ENCODE measurements at regions not wholly inside any gene's neighbourhood (a gene's known extent, or its start where the extent isn't known, plus 50 kb on each side); places are given as distances from the start of the nearest gene placed in this dataset.
"Not testable (repeated sequence)": the region's sequence is repeated elsewhere in the genome, so short reads cannot be mapped to it uniquely, and the experiment has no call there.

DNA sequence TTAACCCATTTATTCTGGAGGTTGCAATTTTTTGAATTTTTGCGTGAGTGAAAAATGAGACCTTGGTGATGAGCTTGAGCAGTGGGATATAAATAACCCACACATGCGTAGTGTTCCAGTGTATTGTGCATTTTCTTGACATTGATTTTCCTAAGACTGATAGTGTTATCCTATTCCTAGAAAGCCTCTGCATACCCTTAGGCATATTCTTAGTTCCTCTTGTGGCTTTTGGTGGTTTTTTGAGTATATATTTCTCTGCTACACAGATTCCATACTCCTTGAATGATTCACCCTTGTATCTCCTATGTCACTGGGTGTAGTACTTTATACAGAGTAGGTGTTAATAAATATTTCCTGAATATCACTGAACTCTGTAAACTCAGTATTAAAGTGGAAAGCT, 363.4 kb upstream of the PDE3A start:
- H3K27me3 ChIP-seq (replicated peaks), result no peaks in the 10 kb centered on the region
- in situ Hi-C loops (cut with HindIII; ENCODE audit: low pct_ligation_motif_present, low sequenced_read_pairs), result no loop called here

DNA sequence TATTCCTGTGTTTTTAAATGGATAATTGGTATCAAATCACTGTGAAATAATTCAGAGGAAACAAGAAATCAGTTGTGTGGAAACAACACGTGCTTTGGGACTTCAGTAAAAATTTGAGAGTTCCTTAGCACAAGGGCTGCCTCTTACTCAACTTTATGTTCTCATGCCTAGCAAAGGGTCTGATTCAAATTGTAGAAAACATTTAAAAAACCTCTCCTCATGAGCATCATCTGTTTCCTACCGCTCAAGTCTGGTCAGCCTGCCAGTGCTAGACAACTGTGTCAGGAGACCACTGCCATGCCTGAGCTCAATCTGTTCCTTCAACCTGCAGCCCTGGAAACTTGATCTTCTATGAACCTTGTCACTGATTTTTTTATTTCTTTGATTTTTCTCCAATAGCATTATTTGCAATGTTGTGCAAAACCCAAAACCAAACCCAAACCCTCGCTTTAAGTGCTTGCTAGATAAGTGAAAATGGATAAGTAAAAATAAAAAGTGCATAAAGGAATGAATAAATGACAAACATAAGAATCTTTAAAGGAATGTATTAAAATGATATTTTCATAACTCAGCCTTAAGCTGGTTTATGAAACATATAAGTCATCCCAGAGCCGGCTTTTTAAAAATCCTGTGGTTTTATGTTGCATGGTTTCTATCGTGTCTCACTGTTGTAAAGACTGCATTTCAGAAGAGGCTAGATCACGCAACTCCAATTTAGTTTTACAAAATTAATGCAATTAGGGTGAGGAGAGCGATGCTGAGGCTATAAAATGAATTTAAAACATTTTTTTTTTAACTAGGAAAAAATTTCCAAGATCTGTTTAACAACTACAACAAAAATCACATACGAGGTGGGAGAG, 361.2 kb upstream of the PDE3A start:
- Histone ChIP-seq H3K27ac (no peak overlapping the region), H3K4me3 (ENCODE audit: low read depth, low read length) (no peak overlapping the region), H3K36me3 (replicated peaks) (no peaks in the 10 kb centered on the region), H3K27me3 (replicated peaks) (no peaks in the 10 kb centered on the region)
- in situ Hi-C loops (cut with HindIII; ENCODE audit: low pct_ligation_motif_present, low sequenced_read_pairs), result no loop called here
- TF ChIP-seq, protein P1, sequence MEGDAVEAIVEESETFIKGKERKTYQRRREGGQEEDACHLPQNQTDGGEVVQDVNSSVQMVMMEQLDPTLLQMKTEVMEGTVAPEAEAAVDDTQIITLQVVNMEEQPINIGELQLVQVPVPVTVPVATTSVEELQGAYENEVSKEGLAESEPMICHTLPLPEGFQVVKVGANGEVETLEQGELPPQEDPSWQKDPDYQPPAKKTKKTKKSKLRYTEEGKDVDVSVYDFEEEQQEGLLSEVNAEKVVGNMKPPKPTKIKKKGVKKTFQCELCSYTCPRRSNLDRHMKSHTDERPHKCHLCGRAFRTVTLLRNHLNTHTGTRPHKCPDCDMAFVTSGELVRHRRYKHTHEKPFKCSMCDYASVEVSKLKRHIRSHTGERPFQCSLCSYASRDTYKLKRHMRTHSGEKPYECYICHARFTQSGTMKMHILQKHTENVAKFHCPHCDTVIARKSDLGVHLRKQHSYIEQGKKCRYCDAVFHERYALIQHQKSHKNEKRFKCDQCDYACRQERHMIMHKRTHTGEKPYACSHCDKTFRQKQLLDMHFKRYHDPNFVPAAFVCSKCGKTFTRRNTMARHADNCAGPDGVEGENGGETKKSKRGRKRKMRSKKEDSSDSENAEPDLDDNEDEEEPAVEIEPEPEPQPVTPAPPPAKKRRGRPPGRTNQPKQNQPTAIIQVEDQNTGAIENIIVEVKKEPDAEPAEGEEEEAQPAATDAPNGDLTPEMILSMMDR (IDR thresholded peaks at IDR 0.05; ENCODE audit: low read depth, low read length, missing control alignments), result no peak
- peak; percentile 34 for DNase-seq

More for the DNA sequence above, 363.4 kb upstream of the PDE3A start:
- Histone ChIP-seq H3K36me3 (replicated peaks) (no peaks in the 10 kb centered on the region), H3K27ac (no peak overlapping the region), H3K4me3 (ENCODE audit: low read depth, low read length) (no peak overlapping the region)
- no peak for DNase-seq
- TF ChIP-seq, protein P1 (IDR thresholded peaks at IDR 0.05; ENCODE audit: low read depth, low read length, missing control alignments), result no peak

DNA sequence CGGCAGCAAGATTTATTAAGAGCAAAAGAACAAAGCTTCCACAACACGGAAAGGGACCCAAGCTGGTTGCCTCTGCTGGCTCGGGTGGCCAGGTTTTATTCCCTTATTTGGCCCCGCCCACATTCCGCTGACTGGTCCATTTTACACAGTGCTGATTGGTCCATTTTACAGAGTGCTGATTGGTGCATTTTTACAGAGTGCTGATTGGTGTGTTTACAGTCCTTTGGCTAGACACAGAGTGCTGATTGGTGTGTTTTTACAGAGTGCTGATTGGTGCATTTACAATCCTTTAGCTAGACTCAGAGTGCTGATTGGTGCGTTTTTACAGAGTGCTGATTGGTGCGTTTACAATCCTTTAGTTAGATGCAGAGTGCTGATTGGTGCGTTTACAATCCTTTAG, 358.4 kb upstream of the PDE3A start:
- H3K4me3 ChIP-seq (ENCODE audit: low read depth, low read length); H3K27ac ChIP-seq; H3K36me3 ChIP-seq (replicated peaks); DNase-seq; H3K27me3 ChIP-seq (replicated peaks); in situ Hi-C loops (cut with HindIII; ENCODE audit: low pct_ligation_motif_present, low sequenced_read_pairs): not testable (repeated sequence)

DNA sequence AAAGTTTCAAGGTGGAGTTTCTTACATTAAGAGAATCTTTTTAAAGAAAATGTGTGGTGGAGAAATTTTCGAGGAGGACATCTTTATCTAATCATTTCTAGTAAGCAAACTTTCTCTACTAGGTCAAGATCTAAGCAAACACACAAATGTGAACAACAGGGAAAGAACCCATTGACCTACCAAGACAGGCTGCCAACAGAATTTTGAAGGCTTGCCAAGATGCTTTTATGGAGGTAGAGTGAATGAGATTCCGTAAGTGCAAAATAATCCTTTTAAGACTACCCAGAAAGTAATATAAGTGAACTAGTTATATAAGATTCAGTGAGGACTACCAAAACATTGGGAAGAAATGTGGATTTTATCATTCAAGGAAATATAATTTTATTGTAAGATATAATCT, 357.1 kb upstream of the PDE3A start:
- Histone ChIP-seq H3K27me3 (replicated peaks) (no peaks in the 10 kb centered on the region), H3K27ac (no peak overlapping the region), H3K4me3 (ENCODE audit: low read depth, low read length) (no peak overlapping the region), H3K36me3 (replicated peaks) (no peaks in the 10 kb centered on the region)
- DNase-seq, result no peak
- TF ChIP-seq, protein P1 (IDR thresholded peaks at IDR 0.05; ENCODE audit: low read depth, low read length, missing control alignments), result no peak
- in situ Hi-C loops (cut with HindIII; ENCODE audit: low pct_ligation_motif_present, low sequenced_read_pairs), result no loop called here

DNA sequence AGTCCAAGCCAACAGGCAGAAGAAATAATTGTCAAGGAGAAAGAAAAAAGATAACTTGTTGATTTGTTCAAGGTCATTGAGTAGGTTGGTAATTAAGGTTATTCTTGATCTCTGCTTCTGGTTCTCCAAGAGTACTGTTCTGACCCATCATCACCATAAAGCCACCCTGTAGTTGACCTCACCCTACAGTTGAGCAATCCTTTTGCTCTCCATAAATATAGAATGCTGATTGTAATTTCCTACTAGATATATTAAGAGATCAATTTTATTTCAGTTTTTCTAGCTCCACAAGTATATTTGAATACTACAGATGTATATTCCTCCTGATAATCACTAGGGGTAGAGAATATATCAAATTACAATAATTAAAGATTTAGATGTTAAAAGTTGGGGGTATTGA, 350.5 kb upstream of the PDE3A start:
- Histone ChIP-seq H3K4me3 (ENCODE audit: low read depth, low read length) (no peak overlapping the region), H3K36me3 (replicated peaks) (no peaks in the 10 kb centered on the region), H3K27ac (no peak overlapping the region), H3K27me3 (replicated peaks) (no peaks in the 10 kb centered on the region)
- in situ Hi-C loops (cut with HindIII; ENCODE audit: low pct_ligation_motif_present, low sequenced_read_pairs), result no loop called here
- DNase-seq, result no peak
- TF ChIP-seq, protein P1 (IDR thresholded peaks at IDR 0.05; ENCODE audit: low read depth, low read length, missing control alignments), result no peak

DNA sequence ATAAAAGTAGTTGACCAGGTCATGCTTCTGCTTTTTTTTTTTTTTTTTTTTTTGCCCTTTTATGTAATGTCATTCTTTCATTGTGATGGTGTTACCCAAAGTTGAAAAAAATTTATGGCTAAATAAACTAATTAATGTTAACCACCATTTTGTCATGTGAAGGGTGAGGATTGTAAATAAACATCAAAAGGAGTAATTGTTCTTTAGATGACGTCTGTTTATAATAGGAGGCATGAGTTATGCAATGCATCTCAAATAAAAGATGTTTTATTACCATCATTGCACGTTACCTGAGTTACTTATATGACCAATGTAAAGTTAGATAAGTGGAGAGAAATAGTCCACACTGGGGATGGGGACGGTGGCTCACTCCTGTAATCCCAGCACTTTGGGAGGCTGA, 349.9 kb upstream of the PDE3A start:
- DNase-seq, result no peak
- H3K36me3 ChIP-seq (replicated peaks), result no peaks in the 10 kb centered on the region
- H3K27me3 ChIP-seq (replicated peaks), result no peaks in the 10 kb centered on the region
- in situ Hi-C loops (cut with HindIII; ENCODE audit: low pct_ligation_motif_present, low sequenced_read_pairs), result no loop called here
- no peak overlapping the region for H3K4me3 ChIP-seq (ENCODE audit: low read depth, low read length)
- TF ChIP-seq, protein P1 (IDR thresholded peaks at IDR 0.05; ENCODE audit: low read depth, low read length, missing control alignments), result no peak
- no peak overlapping the region for H3K27ac ChIP-seq

Measured in brain microvascular endothelial cell (primary cell).